HCT116 (cell line): ENCODE measurements at regions not wholly inside any gene's neighbourhood (a gene's known extent, or its start where the extent isn't known, plus 50 kb on each side); places are given as distances from the start of the nearest gene placed in this dataset.

Experiments
- ATAC-seq: fragments of 200-7000 bp; cut with Tn5 transposase; 2 replicates; pipeline ENCODE4 v1.9.1; 2020; ENCODE audit warnings: mild to moderate bottlenecking, moderate library complexity
- BruUV-seq: library from RNA; stranded (reverse); fragments of 400-500 nt; replicated peaks from 2 replicates; lab custom pipeline; 2021; lab: Mats Ljungman, UMichigan
- CTCF ChIA-PET: fragments of 300-600 bp; sonication (Branson Sonifier 250); formaldehyde crosslinking; loops from one replicate; lab custom pipeline; 2021; ENCODE audit warnings: antibody characterized with exemption; lab: Charles Lee
- POLR2A ChIA-PET: fragments of 300-600, 350-600 bp; sonication (Branson Sonifier 250); formaldehyde crosslinking; loops from one replicate; lab custom pipeline; 2021; ENCODE audit warnings: antibody characterized with exemption; lab: Charles Lee
- RAD21 ChIA-PET, 2 experiments: fragments of 300-600 bp; sonication (Branson Sonifier 250); formaldehyde crosslinking; loops; one replicate each; lab custom pipeline; 2023; ENCODE audit warnings: low total read pairs in 2 of 2; ENCODE audit not compliant: uncharacterized antibody in 2 of 2, unreplicated experiment in 2 of 2, low non-redundant PET in 1 of 2; lab: Charles Lee
- DNase-seq: peaks from one replicate; pipeline ENCODE4 v3.0.0-alpha.2; 2010; ENCODE audit warnings: low read depth, low spot score
- H2AFZ ChIP-seq: fragments of 200-600 bp; shearing (Covaris generic), sonication (generic); 2 replicates; pipeline ENCODE4 v1.6.1; 2017; ENCODE audit warnings: low read depth, mixed run types, mixed read lengths, antibody characterized with exemption, low read length; ENCODE audit not compliant: poor library complexity, severe bottlenecking
- H3K27ac ChIP-seq: 2 replicates; pipeline ENCODE4 v1.5.1; 2012; ENCODE audit warnings: low read depth, low read length
- H3K27me3 ChIP-seq: fragments of 200-600 bp; sonication (generic); 2 replicates; pipeline ENCODE4 v1.6.1; 2016; ENCODE audit warnings: mixed run types, low read length, mixed read lengths; ENCODE audit not compliant: insufficient read depth
- H3K36me3 ChIP-seq, 2 experiments: fragments of 200-500 bp in 1 of 2; fragments of 200-600 bp in 1 of 2; sonication (Bioruptor generic) in 1 of 2; sonication (generic) in 1 of 2; 2 replicates each; pipeline versions ENCODE4 v1.5.1 to v1.6.1; 2014 to 2016; ENCODE audit warnings: low read length in 2 of 2, inconsistent platforms in 1 of 2, mixed read lengths in 1 of 2, mixed run types in 1 of 2; ENCODE audit not compliant: insufficient read depth in 2 of 2, control insufficient read depth in 1 of 2
- H3K4me1 ChIP-seq, 2 experiments: fragments of 200-600 bp in 1 of 2; sonication (generic) in 1 of 2; 2 replicates each; pipeline versions ENCODE4 v1.5.1 to v1.6.1; 2012 to 2017; ENCODE audit warnings: low read length in 2 of 2, inconsistent platforms in 1 of 2, mild to moderate bottlenecking in 1 of 2, mixed read lengths in 1 of 2, mixed run types in 1 of 2, moderate library complexity in 1 of 2; ENCODE audit not compliant: insufficient read depth in 2 of 2, control insufficient read depth in 1 of 2
- H3K4me2 ChIP-seq: fragments of 200-600 bp; sonication (generic); 2 replicates; pipeline ENCODE4 v1.6.1; 2017; ENCODE audit warnings: mixed run types, low read length, mixed read lengths
- H3K4me3 ChIP-seq, 2 experiments: fragments of 200-600 bp in 1 of 2; sonication (generic) in 1 of 2; replicated peaks in 1 of 2; 2 replicates each; pipeline ENCODE4 v1.5.1; 2011 to 2016; ENCODE audit warnings: low read length in 2 of 2, control low read depth in 1 of 2, low read depth in 1 of 2, mild to moderate bottlenecking in 1 of 2, mixed read lengths in 1 of 2, mixed run types in 1 of 2
- H3K79me2 ChIP-seq: fragments of 200-600 bp; sonication (generic); 2 replicates; pipeline ENCODE4 v1.6.1; 2017; ENCODE audit warnings: mild to moderate bottlenecking, mixed run types, low read length, moderate library complexity, mixed read lengths; ENCODE audit not compliant: insufficient read depth
- H3K9ac ChIP-seq: fragments of 200-600 bp; sonication (generic); 2 replicates; pipeline ENCODE4 v1.6.1; 2016; ENCODE audit warnings: low read length, mixed read lengths
- H3K9me2 ChIP-seq: fragments of 200-600 bp; sonication (generic), shearing (Covaris generic); 2 replicates; pipeline ENCODE4 v1.6.1; 2017; ENCODE audit warnings: mixed run types, mild to moderate bottlenecking, moderate library complexity; ENCODE audit not compliant: insufficient read depth
- H3K9me3 ChIP-seq, 2 experiments: fragments of 200-500 bp in 1 of 2; fragments of 200-600 bp in 1 of 2; sonication (Bioruptor generic) in 1 of 2; sonication (generic) in 1 of 2; 2 replicates each; pipeline ENCODE4 v1.6.1; 2014 to 2017; ENCODE audit warnings: low read length in 2 of 2, mixed read lengths in 2 of 2, inconsistent platforms in 1 of 2, low read depth in 1 of 2, mild to moderate bottlenecking in 1 of 2, mixed run types in 1 of 2, moderate library complexity in 1 of 2; ENCODE audit not compliant: control insufficient read depth in 1 of 2, insufficient read depth in 1 of 2
- H4K20me1 ChIP-seq: fragments of 200-600 bp; sonication (generic), shearing (Covaris generic); 2 replicates; pipeline ENCODE4 v1.6.1; 2017; ENCODE audit warnings: mixed run types, mild to moderate bottlenecking, moderate library complexity; ENCODE audit not compliant: insufficient read depth
- CTCF ChIP-seq, 3 experiments: fragments of 200-600 bp in 1 of 3; sonication (generic) in 1 of 3; IDR thresholded peaks in 2 of 3; conservative IDR thresholded peaks in 1 of 3; 2 replicates each; pipeline ENCODE4 v1.5.1; 2012 to 2017; ENCODE audit warnings: low read depth in 2 of 3, low read length in 2 of 3, antibody characterized with exemption in 1 of 3, borderline replicate concordance in 1 of 3, control low read depth in 1 of 3, mild to moderate bottlenecking in 1 of 3, mixed read lengths in 1 of 3, mixed run types in 1 of 3, moderate library complexity in 1 of 3; ENCODE audit not compliant: insufficient read depth in 1 of 3
- EZH2 ChIP-seq: fragments of 200-600 bp; sonication (generic); IDR thresholded peaks from 2 replicates; pipeline ENCODE4 v1.6.1; 2017; ENCODE audit warnings: antibody characterized with exemption, mixed run types
- EZH2phosphoT487 ChIP-seq: fragments of 200-600 bp; IDR thresholded peaks from 2 replicates; pipeline ENCODE4 v1.6.1; 2018; ENCODE audit warnings: antibody characterized with exemption, borderline replicate concordance
- JUND ChIP-seq: IDR thresholded peaks from 2 replicates; pipeline ENCODE4 v1.6.1; 2012
- MAX ChIP-seq: IDR thresholded peaks from 2 replicates; pipeline ENCODE4 v1.6.1; 2012
- POLR2AphosphoS5 ChIP-seq: IDR thresholded peaks from 2 replicates; pipeline ENCODE4 v1.6.1; 2011; ENCODE audit warnings: mild to moderate bottlenecking, low read depth, low read length, moderate library complexity
- SRF ChIP-seq: IDR thresholded peaks from 2 replicates; pipeline ENCODE4 v1.6.1; 2012; ENCODE audit warnings: low read depth
- YY1 ChIP-seq: IDR thresholded peaks from 2 replicates; pipeline ENCODE4 v1.6.1; 2011; ENCODE audit warnings: low read length, low read depth, moderate library complexity, mild to moderate bottlenecking; ENCODE audit not compliant: insufficient replicate concordance; ENCODE audit errors: extremely low read depth
- ZNF274 ChIP-seq: fragments of 200-500 bp; sonication (Bioruptor generic); IDR thresholded peaks from 2 replicates; pipeline ENCODE4 v1.6.1; 2014; ENCODE audit warnings: mild to moderate bottlenecking, low read depth, low read length, inconsistent platforms
- intact Hi-C: fragments of 100-400 bp; cut with micrococcal nuclease; formaldehyde crosslinking; loops from 2 replicates; pipeline ENCODE4 v1.10.0; 2022

GRCh38 chr14:71271166-71271945, 364.1 kb downstream of the PCNX1 start:
- TF ChIP-seq ZNF274, result no peak
- TF ChIP-seq EZH2phosphoT487, result no peak
- TF ChIP-seq JUND, result no peak
- TF ChIP-seq EZH2, result no peak
- no peak for TF ChIP-seq CTCF (IDR thresholded peaks at IDR 0.05 in 2 of 3, conservative IDR thresholded peaks at IDR 0.05 in 1 of 3; ENCODE audit: borderline replicate concordance in 1 of 3, insufficient read depth in 1 of 3, low read depth in 2 of 3, low read length in 2 of 3)
- no peak for TF ChIP-seq MAX
- no peak for TF ChIP-seq SRF
- no peak for TF ChIP-seq YY1
- no peak for TF ChIP-seq POLR2AphosphoS5
- DNase-seq, result no peak
- H3K27me3 ChIP-seq, result no peaks in the 10 kb centered on the region
- H3K27ac ChIP-seq, result no peak overlapping the region
- intact Hi-C loops, result no loop called here
- RAD21 ChIA-PET, result no interaction called here
- no peaks in the 10 kb centered on the region for H3K9me2 ChIP-seq
- no peaks in the 10 kb centered on the region for H3K9me3 ChIP-seq
- H3K4me1 ChIP-seq, result no peaks in the 10 kb centered on the region
- no peaks in the 10 kb centered on the region for H3K79me2 ChIP-seq
- no TSS peak for BruUV-seq
- H3K4me2 ChIP-seq, result no peak overlapping the region
- H2AFZ ChIP-seq, result no peak overlapping the region
- POLR2A ChIA-PET, result no interaction called here
- no peak overlapping the region for H3K9ac ChIP-seq
- no peak overlapping the region for H3K4me3 ChIP-seq
- ATAC-seq, result no peak
- no peaks in the 10 kb centered on the region for H3K36me3 ChIP-seq
- H4K20me1 ChIP-seq, result no peaks in the 10 kb centered on the region
- CTCF ChIA-PET, result no interaction called here
